K562 (cell line): ENCODE measurements at regions not wholly inside any gene's neighbourhood (a gene's known extent, or its start where the extent isn't known, plus 50 kb on each side); places are given as distances from the start of the nearest gene placed in this dataset.

Experiments
- BHLHE40 ChIP-seq: IDR thresholded peaks from 2 replicates; pipeline ENCODE4 v1.6.1; 2011; ENCODE audit warnings: low read length, improper control_type of control experiment
- CHD7 ChIP-seq: fragments of 200-600 bp; sonication (generic); IDR thresholded peaks from one replicate; pipeline ENCODE4 v1.6.1; 2012; ENCODE audit warnings: mild to moderate bottlenecking, low read depth, low read length, inconsistent platforms
- HDAC3 ChIP-seq: fragments of 450-650 bp; IDR thresholded peaks from 2 replicates; pipeline ENCODE4 v1.6.1; 2018; ENCODE audit warnings: borderline replicate concordance, mild to moderate bottlenecking, moderate library complexity; ENCODE audit not compliant: partially characterized antibody

DNA sequence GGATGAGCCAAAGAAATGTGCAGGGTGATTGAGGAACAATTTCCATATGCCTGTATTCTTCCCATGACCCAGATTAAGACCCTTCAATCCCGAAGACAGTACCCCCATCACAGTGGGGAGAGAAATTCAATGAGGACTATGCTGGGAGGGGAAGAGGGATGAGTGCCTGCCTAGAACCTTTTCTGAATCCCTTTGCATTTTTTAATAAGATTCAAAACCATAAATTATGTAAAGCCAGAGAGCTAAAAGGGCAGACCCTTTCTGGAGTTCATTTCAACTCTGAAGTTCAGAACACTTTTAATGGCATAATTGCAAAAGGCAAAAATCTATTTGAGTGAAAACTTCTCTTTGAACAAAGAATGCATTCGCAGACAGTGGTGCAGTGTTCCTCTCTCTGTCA is 529.5 kb downstream of the NTRK3 start (continued):
- no peak for TF ChIP-seq CHD7
- TF ChIP-seq HDAC3: no peak
- no peak for TF ChIP-seq BHLHE40
- TF ChIP-seq, all 486 proteins: peak for 0
